H1 (cell line): ENCODE measurements at regions not wholly inside any gene's neighbourhood (a gene's known extent, or its start where the extent isn't known, plus 50 kb on each side); places are given as distances from the start of the nearest gene placed in this dataset.

Experiments used
- E2F6 ChIP-seq: IDR thresholded peaks from 2 replicates; pipeline ENCODE4 v1.6.1; 2012; ENCODE audit warnings: inconsistent platforms
- POU5F1 ChIP-seq: IDR thresholded peaks from 2 replicates; pipeline ENCODE4 v1.6.1; 2011; ENCODE audit warnings: low read depth, mild to moderate bottlenecking, low read length, moderate library complexity
- TAF7 ChIP-seq: optimal IDR thresholded peaks from 2 replicates; pipeline ENCODE3; 2011; ENCODE audit warnings: low read depth, mild to moderate bottlenecking, inconsistent platforms, low read length, moderate library complexity, borderline replicate concordance

GRCh38 chr5:57338868-57339340 is 143.7 kb downstream of the ACTBL2 start (continued):
- TF ChIP-seq E2F6: no peak
- no peak for TF ChIP-seq TAF7
- TF ChIP-seq POU5F1: no peak
- TF ChIP-seq, all 59 proteins: peak for 0
